ENCODE measurements at regions not wholly inside any gene's neighbourhood (a gene's known extent, or its start where the extent isn't known, plus 50 kb on each side); places are given as distances from the start of the nearest gene placed in this dataset.

GRCh38 chr1:95437781-95438180 is 203.8 kb downstream of the RWDD3 start:
- no peak for DNase-seq

GRCh38 chr1:95438218-95438948 is 204.4 kb downstream of the RWDD3 start:
- DNase-seq: no peak

- no peak for DNase-seq
Observed at GRCh38 chr1:95440511-95440910, 206.5 kb downstream of the RWDD3 start.

- no peak for DNase-seq
Observed at GRCh38 chr1:95449516-95449915, 215.5 kb downstream of the RWDD3 start.

- DNase-seq: no peak
Observed at GRCh38 chr1:95451054-95451453, 217.0 kb downstream of the RWDD3 start.

- no peak for DNase-seq
Observed at GRCh38 chr1:95451904-95452303, 217.9 kb downstream of the RWDD3 start.

GRCh38 chr1:95453053-95453452 is 219.0 kb downstream of the RWDD3 start:
- no peak for DNase-seq

- no peak for DNase-seq
Observed at GRCh38 chr1:95467036-95467435, 233.0 kb downstream of the RWDD3 start.

DNA sequence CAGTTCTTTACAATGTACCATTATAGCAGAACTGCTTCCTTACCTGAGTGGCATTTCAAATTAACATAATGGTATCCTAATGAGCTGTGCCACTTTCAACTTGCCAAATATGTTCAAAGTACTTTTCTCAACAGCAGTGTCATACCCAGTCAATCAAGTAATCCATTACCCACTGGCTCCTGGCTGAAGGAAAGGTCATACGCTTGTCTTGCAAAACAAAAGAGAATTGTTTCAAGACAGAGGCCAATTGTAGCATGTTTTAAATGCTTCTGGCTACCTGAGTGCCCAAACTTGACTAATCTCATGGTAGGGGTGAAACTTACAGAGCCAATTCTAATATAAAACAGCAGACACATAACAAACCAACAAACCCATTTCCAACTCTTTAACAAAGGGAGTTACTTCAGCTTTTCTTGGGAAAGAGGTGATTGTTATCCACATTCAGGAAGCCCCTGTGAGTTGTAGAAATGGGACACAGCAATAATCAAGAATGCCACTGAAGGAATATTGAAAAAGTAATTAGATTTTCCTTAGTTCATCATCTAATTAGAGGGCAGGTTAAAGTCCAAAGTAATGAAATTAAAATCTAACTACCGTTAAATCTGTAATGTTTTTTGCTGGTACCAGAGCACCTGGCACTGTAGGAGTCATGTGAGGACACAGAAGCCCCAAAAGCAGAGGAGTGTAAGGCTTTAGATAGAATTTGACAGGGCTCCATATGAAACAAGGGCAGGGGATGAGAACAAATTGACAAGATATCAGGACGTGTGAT is 241.9 kb downstream of the RWDD3 start:
- DNase-seq: no peak

GRCh38 chr1:95496307-95496706 is 262.3 kb downstream of the RWDD3 start:
- no peak for DNase-seq

DNA sequence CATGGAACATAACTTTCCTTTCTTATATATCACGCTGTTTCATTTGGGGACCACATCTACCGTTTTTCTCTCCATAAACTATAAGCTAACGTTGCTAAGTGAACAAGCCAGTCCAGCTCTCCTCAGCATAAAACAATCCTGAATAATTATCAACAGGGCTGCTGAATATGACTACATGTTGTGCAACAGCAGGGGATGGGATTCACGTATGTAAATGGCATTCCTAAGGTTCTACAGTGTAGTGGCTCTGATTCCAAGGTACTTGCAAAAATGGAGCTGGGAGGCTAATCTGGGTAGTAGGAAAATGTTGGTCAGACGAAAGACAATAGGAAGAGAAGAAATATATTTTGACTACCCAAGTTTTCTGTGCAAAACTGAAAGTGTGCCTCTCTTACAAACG is 262.8 kb downstream of the RWDD3 start:
- DNase-seq: no peak

GRCh38 chr1:95497566-95497965 is 263.6 kb downstream of the RWDD3 start:
- no peak for DNase-seq

DNA sequence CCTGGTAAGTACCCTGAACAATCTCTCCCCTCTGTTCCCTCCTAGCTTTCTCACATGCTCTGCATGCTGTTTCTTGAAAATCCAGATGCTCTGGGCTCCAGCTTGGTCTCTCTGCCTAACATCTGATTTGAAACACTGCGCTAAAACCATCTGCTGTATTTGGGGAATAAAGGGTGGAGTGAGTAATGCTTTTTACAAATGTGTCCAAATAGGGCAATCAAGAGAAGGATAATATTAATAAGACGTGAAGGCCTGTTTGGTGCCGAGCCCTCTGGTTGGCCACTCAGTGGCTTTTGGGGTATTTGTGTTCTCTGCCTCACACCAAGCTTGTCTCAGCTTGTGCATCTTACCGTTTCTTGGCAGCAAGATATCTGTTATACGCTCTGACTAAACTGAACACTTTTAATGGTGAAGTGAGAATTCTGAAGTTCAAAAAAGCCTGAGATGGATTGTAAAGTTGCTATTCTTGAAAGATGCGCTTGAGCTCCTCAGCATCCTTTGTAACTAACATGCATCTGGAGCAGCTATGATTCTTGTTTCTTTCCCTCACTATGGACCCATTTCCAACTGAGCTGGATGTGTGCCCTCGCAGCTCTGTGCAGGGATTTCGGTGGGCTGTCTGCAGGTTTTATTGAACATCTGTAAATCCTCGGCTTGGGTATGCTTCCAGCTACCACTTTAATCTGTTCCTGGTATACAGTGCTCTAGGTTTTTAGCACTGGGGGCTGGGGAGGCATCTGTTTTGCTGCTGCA is 269.4 kb downstream of the RWDD3 start:
- DNase-seq: no peak

GRCh38 chr1:95504321-95504720 is 270.3 kb downstream of the RWDD3 start:
- DNase-seq: no peak

DNA sequence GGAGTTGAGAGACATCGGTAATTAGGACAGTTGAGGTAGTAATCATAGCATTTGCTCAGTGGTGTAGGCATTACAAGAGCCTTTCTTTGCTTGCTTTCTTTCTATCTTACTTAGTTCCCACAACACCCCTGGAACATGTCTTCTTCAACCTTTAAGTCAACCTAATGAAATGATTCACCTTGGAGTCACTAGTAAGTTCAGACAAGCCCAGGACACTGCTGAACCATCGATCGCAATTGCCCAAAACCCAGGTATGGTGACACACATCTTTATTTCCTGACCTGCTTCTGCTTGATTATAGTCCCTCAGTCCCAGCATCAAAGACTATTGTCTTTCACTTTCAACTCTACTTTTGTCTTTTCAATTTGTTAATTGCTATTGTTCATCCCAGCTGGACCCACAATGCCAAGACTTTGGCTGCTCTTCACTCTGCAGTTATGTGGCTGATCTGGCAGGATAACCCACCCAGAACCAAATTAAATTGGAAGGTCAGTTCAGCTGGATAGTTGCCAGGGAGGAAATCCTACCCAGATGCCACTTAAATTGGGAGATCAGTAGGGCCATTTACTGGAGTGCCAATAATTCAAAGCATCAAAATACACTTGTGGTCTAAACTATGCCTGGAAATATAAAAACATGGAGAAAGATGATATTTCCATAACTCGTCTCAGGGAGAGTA is 272.9 kb downstream of the RWDD3 start:
- no peak for DNase-seq

GRCh38 chr1:95509989-95510388 is 276.0 kb downstream of the RWDD3 start:
- DNase-seq: no peak

DNA sequence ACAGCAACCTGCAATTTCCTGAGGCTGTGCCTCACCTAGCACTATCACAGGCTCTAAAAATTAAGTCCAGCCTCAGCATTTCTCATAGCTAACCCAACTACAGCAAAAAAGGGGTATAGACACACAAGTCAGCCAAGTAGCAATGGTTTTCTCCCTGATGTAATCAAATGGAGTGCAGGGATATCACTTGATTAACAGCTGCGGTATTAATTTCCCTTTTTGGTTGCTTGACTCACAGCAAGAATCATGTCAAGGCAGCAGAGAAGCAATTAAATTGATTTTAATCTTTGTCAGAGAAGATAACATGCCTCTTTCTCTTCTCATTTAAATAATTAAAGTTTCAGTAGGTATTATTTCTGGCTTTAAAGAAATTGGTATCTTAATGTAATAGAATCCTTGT is 278.9 kb downstream of the RWDD3 start:
- DNase-seq: no peak

- DNase-seq: no peak
Observed at GRCh38 chr1:95517506-95517905, 283.5 kb downstream of the RWDD3 start.

DNA sequence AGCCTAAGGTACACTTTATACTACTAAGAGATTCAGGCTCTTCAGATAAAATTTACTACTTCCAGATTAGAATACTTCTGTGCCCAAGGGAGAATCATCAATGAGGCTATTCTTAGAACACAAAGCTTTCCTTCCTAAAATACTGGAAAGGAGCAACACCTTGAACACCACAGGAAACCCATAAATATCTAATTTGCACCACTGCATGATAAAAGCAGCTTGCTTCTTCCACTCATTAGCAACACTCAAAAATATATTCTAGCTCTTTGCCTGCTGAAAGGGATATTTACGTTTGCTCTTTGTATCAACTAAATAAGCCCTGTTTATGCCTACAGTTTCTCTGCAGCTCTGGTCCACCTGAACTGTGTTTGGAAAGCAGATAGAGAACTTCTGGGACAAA is 284.3 kb downstream of the RWDD3 start:
- no peak for DNase-seq

DNA sequence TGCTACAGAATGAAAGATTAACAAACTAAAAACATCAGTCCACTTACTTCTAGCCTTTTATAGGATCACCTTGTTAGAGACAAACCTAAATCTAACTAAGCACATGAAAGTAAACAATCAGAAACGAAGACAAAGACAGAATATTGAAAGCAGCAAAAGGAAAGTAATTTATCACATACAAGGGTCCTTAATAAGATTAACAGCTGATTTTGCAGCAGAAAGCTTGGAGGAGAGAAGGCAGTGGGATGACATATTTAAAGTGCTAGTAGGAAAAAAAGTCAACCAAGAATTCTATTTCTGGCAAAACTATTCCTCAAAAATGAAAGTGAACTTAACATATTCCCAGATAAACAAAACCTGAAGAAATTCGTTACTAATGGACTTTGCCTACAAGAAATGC is 286.4 kb downstream of the RWDD3 start:
- no peak for DNase-seq

DNA sequence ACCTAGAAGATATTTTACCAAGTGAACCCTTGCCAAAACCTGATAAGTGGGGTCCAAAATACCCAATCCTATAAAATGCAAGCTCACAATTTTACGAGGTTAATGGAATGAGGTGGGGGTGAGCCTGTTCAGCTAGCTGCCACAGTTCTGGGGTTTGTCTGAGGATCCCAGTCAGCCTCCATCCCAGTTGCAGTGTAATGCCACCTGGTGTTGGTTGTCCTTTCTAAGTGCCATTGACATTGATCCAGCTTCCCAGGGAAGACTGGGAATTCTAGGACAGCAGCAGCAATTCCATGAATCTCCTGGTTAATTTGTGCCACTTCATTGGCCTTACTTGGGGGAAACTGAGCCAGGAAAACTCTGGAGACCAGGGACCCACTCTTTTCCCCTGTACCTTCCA is 298.3 kb downstream of the RWDD3 start:
- no peak for DNase-seq

GRCh38 chr1:95534985-95535384 is 301.0 kb downstream of the RWDD3 start:
- DNase-seq: no peak

DNA sequence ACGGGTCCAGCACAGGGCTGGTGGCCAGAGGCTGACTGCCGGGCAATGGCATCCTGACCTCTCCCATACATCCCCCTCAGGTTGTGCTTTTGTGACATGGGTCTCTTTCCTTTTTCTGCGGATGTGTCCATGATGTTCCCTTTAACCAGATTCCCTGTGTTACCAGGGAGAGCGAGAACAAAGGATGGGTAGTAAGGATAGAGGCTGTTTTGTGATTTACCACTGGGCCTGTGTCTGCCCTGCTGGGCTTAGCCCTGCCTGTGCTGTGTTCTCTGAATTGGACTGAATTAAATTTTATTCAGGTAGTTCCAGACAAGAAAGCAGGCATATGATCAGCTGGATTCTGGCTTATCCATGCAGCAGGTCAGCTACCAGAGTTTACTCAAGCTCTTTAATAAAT is 301.6 kb downstream of the RWDD3 start:
- DNase-seq: no peak
